DOHH2 (cell line): ENCODE measurements at regions not wholly inside any gene's neighbourhood (a gene's known extent, or its start where the extent isn't known, plus 50 kb on each side); places are given as distances from the start of the nearest gene placed in this dataset.

Source experiments
- H3F3A ChIP-seq: fragments of 200-600 bp; sonication (generic), shearing (Covaris generic); 2 replicates; pipeline ENCODE4 v1.6.0; 2016; ENCODE audit warnings: antibody characterized with exemption, mild to moderate bottlenecking; ENCODE audit not compliant: control insufficient read depth, insufficient read depth
- H3K27ac ChIP-seq: fragments of 200-600 bp; sonication (generic); 2 replicates; pipeline ENCODE4 v1.5.1; 2014; ENCODE audit warnings: low read depth, mild to moderate bottlenecking, low read length, moderate library complexity
- H3K27me3 ChIP-seq: fragments of 200-600 bp; sonication (generic); 2 replicates; pipeline ENCODE4 v1.6.1; 2014; ENCODE audit warnings: mild to moderate bottlenecking, low read length, mixed read lengths; ENCODE audit not compliant: control insufficient read depth
- H3K36me3 ChIP-seq: fragments of 200-600 bp; sonication (generic); 2 replicates; pipeline ENCODE4 v1.6.1; 2014; ENCODE audit warnings: mild to moderate bottlenecking, low read length, moderate library complexity, mixed read lengths; ENCODE audit not compliant: control insufficient read depth
- H3K4me1 ChIP-seq: fragments of 200-600 bp; sonication (generic); 2 replicates; pipeline ENCODE4 v1.6.1; 2014; ENCODE audit warnings: mild to moderate bottlenecking, low read length, mixed read lengths; ENCODE audit not compliant: control insufficient read depth
- H3K4me2 ChIP-seq: fragments of 200-600 bp; sonication (generic); 2 replicates; pipeline ENCODE4 v1.6.0; 2014; ENCODE audit warnings: mild to moderate bottlenecking, low read length, moderate library complexity
- H3K4me3 ChIP-seq: fragments of 200-600 bp; sonication (generic); 2 replicates; pipeline ENCODE4 v1.5.1; 2014; ENCODE audit warnings: mild to moderate bottlenecking, low read length, mixed read lengths
- H3K79me2 ChIP-seq: fragments of 200-600 bp; sonication (generic); 2 replicates; pipeline ENCODE4 v1.6.1; 2014; ENCODE audit warnings: mild to moderate bottlenecking, low read length, mixed read lengths; ENCODE audit not compliant: control insufficient read depth
- H3K9me2 ChIP-seq: fragments of 200-600 bp; sonication (generic); replicated peaks from 2 replicates; pipeline ENCODE4 v1.6.1; 2014; ENCODE audit warnings: mild to moderate bottlenecking, low read length, mixed read lengths; ENCODE audit not compliant: control insufficient read depth
- H3K9me3 ChIP-seq: fragments of 200-600 bp; sonication (generic); 2 replicates; pipeline ENCODE4 v1.6.1; 2014; ENCODE audit warnings: antibody characterized with exemption, low read length, mixed read lengths; ENCODE audit not compliant: control insufficient read depth, insufficient read depth
- H4K20me1 ChIP-seq: fragments of 200-600 bp; sonication (generic); 2 replicates; pipeline ENCODE4 v1.6.0; 2014; ENCODE audit warnings: low read depth, mild to moderate bottlenecking, antibody characterized with exemption, low read length, moderate library complexity; ENCODE audit not compliant: control insufficient read depth, insufficient read depth
- EZH2phosphoT487 ChIP-seq: fragments of 200-600 bp; sonication (generic); IDR thresholded peaks from 2 replicates; pipeline ENCODE4 v1.6.1; 2017; ENCODE audit warnings: borderline replicate concordance, mild to moderate bottlenecking, antibody characterized with exemption, low read length, moderate library complexity, mixed read lengths
- TF ChIP-seq, protein P1 (sequence below): fragments of 200-600 bp; sonication (generic); IDR thresholded peaks from one replicate; pipeline ENCODE4 v1.5.1; 2014; ENCODE audit warnings: antibody characterized with exemption, mild to moderate bottlenecking, low read depth, low read length; ENCODE audit not compliant: poor library complexity, severe bottlenecking

- no peaks in the 10 kb centered on the region for H4K20me1 ChIP-seq
- no peaks in the 10 kb centered on the region for H3K79me2 ChIP-seq
- H3K4me1 ChIP-seq = no peaks in the 10 kb centered on the region
- H3K36me3 ChIP-seq = no peaks in the 10 kb centered on the region
- H3K9me3 ChIP-seq = no peaks in the 10 kb centered on the region
- H3K4me2 ChIP-seq = no peak overlapping the region
- H3K27me3 ChIP-seq = no peaks in the 10 kb centered on the region
- H3K9me2 ChIP-seq = no peaks in the 10 kb centered on the region
- no peak overlapping the region for H3K27ac ChIP-seq
- no peak for TF ChIP-seq EZH2phosphoT487
- TF ChIP-seq, protein P1, sequence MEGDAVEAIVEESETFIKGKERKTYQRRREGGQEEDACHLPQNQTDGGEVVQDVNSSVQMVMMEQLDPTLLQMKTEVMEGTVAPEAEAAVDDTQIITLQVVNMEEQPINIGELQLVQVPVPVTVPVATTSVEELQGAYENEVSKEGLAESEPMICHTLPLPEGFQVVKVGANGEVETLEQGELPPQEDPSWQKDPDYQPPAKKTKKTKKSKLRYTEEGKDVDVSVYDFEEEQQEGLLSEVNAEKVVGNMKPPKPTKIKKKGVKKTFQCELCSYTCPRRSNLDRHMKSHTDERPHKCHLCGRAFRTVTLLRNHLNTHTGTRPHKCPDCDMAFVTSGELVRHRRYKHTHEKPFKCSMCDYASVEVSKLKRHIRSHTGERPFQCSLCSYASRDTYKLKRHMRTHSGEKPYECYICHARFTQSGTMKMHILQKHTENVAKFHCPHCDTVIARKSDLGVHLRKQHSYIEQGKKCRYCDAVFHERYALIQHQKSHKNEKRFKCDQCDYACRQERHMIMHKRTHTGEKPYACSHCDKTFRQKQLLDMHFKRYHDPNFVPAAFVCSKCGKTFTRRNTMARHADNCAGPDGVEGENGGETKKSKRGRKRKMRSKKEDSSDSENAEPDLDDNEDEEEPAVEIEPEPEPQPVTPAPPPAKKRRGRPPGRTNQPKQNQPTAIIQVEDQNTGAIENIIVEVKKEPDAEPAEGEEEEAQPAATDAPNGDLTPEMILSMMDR = no peak
- no peaks in the 10 kb centered on the region for H3F3A ChIP-seq
- no peak overlapping the region for H3K4me3 ChIP-seq
Observed at GRCh38 chr7:124429923-124430322, 335.7 kb downstream of the GPR37 start.

DNA sequence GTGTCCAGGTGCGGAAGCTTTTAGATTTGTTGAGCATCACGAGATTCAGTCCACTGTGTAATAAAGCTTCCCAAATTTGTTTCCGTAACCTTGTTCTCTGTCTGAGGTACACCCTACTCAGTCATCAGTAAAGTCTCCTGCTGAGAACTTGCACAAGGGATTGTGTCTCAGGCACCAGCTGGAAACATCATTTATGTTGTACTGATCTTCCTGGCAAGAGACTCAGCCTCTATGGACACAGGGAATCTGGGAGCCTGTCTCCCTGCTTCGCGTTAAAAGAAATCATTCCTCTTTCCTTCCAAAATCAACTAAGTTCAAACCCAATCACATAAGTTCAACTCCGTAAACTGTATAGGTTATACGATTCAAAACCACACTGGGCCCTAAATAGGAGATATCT, 336.8 kb downstream of the GPR37 start:
- H3K27ac ChIP-seq = no peak overlapping the region
- TF ChIP-seq, protein P1 = no peak
- TF ChIP-seq EZH2phosphoT487 = no peak
- no peaks in the 10 kb centered on the region for H3K36me3 ChIP-seq
- no peaks in the 10 kb centered on the region for H3K4me1 ChIP-seq
- no peaks in the 10 kb centered on the region for H4K20me1 ChIP-seq
- no peaks in the 10 kb centered on the region for H3K79me2 ChIP-seq
- H3F3A ChIP-seq = no peaks in the 10 kb centered on the region
- no peak overlapping the region for H3K4me3 ChIP-seq
- no peaks in the 10 kb centered on the region for H3K27me3 ChIP-seq
- no peaks in the 10 kb centered on the region for H3K9me3 ChIP-seq
- no peaks in the 10 kb centered on the region for H3K9me2 ChIP-seq
- H3K4me2 ChIP-seq = no peak overlapping the region

DNA sequence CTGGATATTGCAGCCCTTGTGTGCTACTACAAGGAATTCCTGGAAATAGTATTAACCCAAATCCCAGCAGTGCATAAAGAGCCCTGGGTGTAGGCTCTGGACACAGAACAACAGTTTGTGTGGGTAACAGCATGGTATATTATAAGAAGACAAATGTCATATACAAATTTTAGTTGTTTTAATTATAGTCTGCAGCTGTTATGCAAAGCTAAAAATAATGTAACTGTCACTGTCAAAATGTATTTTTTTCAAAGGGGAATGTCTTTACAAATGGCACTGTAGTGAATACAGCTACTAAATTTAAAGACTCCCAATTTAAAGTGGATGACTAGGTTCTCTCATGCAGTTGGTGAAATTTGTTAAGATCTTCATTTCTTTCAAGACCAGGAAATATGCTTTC, 339.0 kb downstream of the GPR37 start:
- H3K36me3 ChIP-seq = no peaks in the 10 kb centered on the region
- H3K79me2 ChIP-seq = no peaks in the 10 kb centered on the region
- no peak for TF ChIP-seq EZH2phosphoT487
- TF ChIP-seq, protein P1 = no peak
- no peak overlapping the region for H3K4me2 ChIP-seq
- no peaks in the 10 kb centered on the region for H3K27me3 ChIP-seq
- H3K27ac ChIP-seq = no peak overlapping the region
- H3K9me3 ChIP-seq = no peaks in the 10 kb centered on the region
- H3K4me1 ChIP-seq = no peaks in the 10 kb centered on the region
- H3K4me3 ChIP-seq = no peak overlapping the region
- no peaks in the 10 kb centered on the region for H3F3A ChIP-seq
- no peaks in the 10 kb centered on the region for H4K20me1 ChIP-seq
- no peaks in the 10 kb centered on the region for H3K9me2 ChIP-seq

DNA sequence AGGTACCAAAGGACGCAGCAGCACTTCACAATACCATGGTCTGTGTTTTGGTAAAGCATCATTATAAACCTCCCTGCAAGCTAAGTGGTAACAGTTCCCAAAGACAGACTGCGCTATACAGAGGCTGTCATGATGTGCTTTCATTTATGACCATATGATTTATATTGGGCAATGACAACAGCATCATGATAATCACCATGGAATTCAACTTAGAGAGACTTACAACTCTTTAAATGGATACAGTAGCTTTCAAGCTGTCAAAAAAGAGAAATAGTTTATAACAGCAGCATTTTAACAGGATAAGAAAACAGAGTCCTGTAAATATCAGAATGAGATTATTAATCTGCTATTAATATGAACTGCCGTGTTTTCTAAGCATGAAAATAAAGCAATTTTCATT, 341.7 kb downstream of the GPR37 start:
- no peaks in the 10 kb centered on the region for H3F3A ChIP-seq
- no peak overlapping the region for H3K4me3 ChIP-seq
- no peak overlapping the region for H3K27ac ChIP-seq

More for the DNA sequence above, 341.7 kb downstream of the GPR37 start:
- Histone ChIP-seq H3K4me1 (no peaks in the 10 kb centered on the region), H3K79me2 (no peaks in the 10 kb centered on the region), H3K36me3 (no peaks in the 10 kb centered on the region), H3K4me2 (no peak overlapping the region), H3K9me2 (no peaks in the 10 kb centered on the region), H3K9me3 (no peaks in the 10 kb centered on the region), H4K20me1 (no peaks in the 10 kb centered on the region), H3K27me3 (no peaks in the 10 kb centered on the region)
- TF ChIP-seq EZH2phosphoT487 = no peak
- TF ChIP-seq, protein P1 = no peak
